ENCODE measurements at regions not wholly inside any gene's neighbourhood (a gene's known extent, or its start where the extent isn't known, plus 50 kb on each side); places are given as distances from the start of the nearest gene placed in this dataset.

DNA sequence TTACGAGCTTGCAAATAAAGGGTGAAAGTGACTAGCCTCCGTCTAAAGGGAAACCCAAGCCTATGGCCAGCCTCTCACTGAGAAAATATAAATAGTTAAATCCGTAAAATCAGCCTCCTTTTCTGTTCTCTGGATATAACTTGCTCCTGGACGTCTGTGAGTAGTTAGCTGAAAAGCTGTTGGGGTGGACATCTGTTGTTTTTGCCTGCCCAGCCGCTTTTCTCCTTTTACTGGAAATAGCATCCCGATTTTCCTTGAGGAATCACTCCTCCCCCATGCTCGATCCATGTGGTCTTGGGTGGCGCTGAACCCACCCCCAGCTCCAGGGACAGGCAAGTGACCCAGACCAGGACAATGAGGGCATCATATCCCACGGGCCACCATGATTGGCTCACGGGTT is 291.5 kb upstream of the ZNF507 start:
- no peak for TF ChIP-seq CTCF (IDR thresholded peaks at IDR 0.05)
- TF ChIP-seq EP300 (IDR thresholded peaks at IDR 0.05; ENCODE audit: low read depth), result no peak
- no peak for TF ChIP-seq POLR2AphosphoS5 (IDR thresholded peaks at IDR 0.05)

Measured in transverse colon (tissue), 4 donors.